GM18861 (cell line): ENCODE measurements at regions not wholly inside any gene's neighbourhood (a gene's known extent, or its start where the extent isn't known, plus 50 kb on each side); places are given as distances from the start of the nearest gene placed in this dataset.
"Not testable (repeated sequence)": the region's sequence is repeated elsewhere in the genome, so short reads cannot be mapped to it uniquely, and the experiment has no call there.

Source experiments
- ATAC-seq: cut with Tn5 transposase; IDR thresholded peaks from one replicate; pipeline ENCODE4 v1.9.1; 2021; ENCODE audit not compliant: unreplicated experiment

DNA sequence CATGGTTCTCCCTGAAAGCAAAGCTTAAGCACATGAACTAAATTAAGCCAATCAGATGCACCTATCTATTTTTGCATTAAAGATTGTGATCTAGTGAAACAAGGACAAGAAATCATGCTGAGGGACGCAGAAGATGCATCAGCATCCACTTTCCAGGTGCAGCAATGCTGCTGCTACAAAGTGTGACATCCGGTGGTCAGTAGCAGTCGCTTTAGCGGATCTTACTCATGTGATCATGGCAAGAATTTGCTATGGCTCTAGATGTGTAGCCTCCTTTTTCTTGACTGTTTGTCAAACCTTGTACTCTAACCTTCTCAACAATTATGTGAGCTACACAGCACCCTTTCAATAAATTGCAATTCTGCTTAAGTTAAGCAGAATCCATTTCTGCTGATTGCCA lies 126.8 kb upstream of the SMLR1 start:
- no peak for ATAC-seq

DNA sequence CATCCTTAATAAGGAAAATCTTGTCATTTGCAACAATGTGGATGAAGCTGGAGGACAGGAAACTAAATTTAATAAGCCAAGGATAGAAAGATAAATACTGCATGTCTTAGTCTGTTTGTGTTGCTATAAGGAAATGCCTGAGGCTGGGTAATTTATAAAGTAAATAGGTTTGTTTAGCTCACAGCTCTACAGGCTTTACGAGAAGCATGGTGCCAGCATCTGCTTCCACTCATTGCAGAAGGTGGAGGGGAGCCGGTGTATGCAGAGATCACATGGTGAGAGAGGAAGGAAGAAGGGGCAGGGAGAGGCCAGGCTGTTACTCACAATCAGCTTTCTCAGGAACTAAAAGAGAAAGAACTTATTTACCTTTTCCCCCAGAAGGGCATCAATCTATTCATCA lies 118.9 kb upstream of the SMLR1 start:
- no peak for ATAC-seq

DNA sequence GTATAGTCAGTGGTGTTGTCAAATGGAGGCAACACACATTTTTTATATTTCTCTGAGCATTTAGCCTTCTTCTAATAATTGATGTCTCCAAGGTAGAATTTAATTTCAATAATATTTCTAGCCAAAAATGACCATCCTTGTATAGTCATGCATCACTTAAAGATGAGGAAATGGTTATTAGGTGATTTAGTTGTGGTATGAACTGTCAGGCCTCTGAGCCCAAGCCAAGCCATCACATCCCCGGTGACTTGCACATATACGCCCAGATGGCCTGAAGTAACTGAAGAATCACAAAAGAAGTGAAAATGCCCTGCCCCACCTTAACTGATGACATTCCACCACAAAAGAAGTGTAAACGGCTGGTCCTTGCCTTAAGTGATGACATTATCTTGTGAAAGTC lies 115.6 kb upstream of the SMLR1 start:
- ATAC-seq = not testable (repeated sequence)

DNA sequence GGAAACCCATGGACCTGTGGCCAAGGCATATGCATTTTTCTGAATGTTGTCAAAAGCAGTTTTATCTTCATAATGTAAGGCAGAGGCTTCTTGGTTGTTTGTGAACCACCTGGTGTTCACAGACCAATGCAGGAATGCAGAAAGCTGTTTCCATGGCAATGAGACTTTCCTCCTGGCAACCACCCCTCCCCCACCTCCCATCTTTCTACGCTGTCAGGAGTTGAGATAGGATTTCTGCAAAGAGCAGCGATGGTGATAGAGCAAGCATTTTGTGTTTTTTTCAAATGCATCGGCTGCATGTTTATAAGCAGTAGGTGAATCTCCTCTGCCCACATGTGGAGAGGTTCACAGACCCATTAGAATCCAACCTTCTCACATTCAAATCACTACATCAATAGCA lies 114.1 kb upstream of the SMLR1 start:
- ATAC-seq = no peak

DNA sequence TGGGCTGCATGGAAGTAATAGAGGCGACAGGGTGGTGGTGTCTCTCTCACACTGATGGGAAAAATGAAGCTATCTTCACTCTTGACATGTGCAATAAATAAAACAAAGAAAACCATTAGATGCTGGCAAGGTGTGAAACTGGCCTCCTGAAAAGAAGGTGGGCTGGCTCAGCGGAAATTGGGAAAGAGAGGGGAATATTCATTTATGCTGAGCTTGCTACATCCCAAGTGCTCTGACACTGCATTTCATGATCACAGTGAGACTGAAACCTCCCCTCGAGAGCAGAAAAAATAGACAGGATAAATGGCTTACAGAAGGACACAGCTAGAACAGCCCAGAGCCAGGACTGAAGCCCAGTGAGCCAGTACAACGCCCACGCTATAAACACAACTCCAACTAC lies 112.1 kb upstream of the SMLR1 start:
- no peak for ATAC-seq

DNA sequence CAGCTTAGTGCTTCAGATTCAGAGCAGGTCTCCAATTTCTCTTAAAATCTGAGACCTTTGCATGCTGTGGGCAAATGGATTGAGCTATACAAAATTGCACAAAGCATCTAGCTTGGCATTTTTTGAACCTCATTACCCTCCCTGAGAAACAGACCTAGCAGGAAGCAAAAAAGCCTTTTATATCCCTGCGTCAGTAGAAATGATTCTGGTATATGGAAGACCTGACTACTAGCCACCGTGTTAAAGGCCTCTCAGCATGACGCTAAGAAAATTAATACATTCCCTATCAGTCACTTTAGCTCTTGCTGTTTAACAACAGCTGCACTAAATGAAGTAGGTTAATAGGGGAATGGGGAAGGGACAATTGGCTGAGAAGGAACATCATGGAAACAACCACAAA lies 110.7 kb upstream of the SMLR1 start:
- no peak for ATAC-seq

DNA sequence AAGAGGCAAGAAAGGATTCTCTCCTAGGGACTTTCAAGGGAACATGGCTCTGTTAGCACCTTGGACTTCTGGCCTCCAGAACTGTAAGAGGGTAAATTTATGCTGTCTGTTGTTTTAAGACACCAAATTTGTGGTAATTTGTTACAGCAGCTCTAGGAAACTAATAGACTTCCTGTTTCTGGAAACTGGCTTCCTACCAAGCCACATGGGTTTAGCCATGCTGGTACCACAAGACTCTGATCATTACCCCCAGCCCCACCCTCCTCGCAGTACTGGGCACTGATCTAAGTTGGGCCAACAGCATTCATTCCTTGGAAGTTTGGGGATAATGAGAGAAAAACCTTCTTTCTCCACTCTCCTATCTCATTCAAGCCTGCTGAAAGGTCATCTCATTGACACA lies 109.5 kb upstream of the SMLR1 start:
- no peak for ATAC-seq

DNA sequence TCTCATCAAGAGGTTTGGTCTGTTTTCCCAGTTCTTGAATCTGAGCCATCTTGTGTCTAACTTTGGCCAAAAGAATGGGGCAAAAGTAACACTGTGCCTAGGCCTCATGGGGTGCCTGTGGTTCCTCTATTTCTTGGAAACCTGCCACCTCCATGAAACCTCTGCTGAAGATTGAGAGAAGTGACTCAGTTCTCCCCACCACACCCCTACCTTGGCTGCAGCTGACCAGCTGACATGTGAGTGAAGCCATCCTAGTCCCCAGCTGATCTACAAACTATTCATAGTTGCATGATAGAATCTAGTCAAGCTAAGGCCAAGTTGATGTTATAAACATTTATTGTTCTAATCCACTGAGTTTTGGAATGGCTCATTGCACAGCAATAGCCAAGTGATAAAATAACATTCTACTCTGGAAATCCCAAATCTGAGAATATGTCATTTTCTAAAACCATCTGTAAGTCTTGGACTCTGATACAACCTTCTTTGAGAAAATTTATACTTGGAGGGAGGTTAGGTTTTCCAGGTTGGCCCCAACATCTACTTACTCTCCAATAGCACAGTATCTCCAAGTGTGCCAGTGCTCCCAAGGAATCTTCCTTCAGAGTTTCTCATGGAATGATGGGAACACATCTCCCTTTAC lies 107.0 kb upstream of the SMLR1 start:
- no peak for ATAC-seq

DNA sequence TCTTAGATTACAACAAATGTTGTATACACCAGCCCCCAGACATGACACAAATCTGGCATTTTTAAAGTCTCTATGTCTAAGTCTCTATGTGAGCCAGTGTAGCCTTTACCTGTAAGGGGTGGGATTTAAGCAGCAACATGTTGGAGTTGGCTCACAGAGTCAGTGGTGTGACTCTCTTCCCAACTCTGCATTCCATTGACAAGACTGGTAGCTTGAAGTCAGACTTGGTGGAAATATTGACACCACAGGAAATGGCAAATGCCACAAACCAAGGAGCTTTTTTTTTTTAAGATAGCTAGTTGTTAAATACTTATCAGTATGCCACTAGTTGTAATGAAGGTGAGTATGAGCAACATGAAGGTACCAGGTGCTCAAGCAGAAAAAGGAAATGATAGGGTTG lies 103.1 kb upstream of the SMLR1 start:
- no peak for ATAC-seq

DNA sequence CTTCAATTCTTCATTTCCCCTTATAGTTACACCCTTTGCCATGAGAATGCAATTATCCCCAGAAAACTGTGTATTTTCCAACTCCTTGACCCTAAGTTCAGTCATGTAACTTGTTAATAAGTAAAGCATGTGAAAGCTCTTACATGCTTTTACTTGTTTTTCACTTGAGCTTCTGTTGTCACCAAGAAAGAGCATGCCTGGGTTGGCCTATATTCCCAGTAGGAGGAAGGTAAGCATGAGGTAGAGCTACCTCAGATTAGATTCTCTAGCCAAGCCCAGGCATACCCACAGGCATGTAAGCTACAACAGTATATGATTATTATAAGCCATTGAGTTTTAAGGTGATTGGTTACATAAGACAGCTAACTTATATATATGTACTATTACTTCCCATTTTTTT lies 101.7 kb upstream of the SMLR1 start:
- ATAC-seq = no peak

DNA sequence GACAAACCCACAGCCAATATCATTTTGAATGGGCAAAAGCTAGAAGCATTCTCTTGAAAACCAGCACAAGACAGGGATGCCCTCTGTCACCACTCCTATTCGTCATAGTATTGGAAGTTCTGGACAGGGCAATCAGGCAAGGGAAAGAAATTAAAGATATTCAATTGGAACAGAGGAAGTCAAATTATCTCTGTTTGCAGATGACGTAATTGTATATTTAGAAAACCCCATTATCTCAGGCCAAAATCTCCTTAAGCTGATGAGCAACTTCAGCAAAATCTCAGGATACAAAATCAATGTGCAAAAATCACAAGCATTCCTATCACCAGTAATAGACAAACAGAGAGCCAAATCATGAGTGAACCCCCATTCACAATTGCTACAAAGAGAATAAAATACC lies 99.1 kb upstream of the SMLR1 start:
- not testable (repeated sequence) for ATAC-seq

DNA sequence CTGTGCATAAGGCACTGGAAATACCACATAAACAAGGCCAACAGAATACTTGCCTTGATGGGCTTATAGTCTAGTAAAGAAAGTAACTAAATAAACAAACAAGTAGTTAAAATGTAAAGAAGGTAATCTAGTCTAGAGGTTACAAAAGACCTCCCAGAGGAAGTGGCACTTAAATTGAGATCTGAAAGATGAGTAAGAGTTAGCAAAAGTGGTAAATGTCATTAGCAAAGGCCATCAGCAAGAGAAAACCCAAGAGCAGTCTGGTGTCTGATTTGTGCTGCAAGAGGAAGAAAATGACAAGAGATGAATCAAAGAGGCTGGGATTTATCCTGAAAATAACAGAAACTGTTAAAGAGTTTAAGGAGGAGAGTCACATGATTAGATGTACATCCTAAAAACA lies 96.6 kb upstream of the SMLR1 start:
- ATAC-seq = no peak

DNA sequence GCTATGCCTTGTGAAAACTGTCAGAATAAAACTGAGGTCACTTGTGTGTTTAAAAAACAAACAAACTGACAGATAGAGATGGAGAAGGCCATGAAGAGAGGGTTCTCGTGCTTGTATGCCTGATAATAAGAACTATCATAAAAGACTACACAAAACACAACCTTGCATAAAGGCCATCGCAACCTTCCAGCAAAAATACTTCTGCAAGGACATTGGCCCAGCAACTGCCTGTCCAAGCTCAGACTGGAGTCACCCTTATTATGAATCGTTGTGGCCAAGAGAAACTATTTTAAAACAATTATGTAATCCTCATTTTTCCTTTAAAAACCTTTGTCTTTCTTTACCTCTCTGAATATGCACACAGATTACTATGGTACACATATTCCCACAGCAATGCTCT lies 93.0 kb upstream of the SMLR1 start:
- no peak for ATAC-seq

DNA sequence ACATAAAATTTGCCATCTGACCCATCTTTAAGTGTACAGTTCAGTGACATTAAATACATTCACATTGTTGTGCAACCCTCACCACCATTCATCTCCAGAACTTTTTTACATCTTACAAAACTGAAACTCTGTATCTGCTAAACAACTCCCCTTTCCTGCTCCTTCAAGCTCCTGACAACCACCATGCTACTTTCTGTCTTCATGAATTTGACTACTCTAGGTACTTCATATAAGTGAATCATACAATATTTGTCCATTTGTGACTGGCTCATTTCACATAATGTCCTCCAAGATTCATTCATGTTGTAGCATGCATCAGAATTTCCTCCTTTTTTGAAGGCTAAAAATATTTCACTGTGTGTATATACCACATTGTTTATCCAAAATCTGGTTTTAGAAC lies 86.9 kb upstream of the SMLR1 start:
- ATAC-seq = no peak

DNA sequence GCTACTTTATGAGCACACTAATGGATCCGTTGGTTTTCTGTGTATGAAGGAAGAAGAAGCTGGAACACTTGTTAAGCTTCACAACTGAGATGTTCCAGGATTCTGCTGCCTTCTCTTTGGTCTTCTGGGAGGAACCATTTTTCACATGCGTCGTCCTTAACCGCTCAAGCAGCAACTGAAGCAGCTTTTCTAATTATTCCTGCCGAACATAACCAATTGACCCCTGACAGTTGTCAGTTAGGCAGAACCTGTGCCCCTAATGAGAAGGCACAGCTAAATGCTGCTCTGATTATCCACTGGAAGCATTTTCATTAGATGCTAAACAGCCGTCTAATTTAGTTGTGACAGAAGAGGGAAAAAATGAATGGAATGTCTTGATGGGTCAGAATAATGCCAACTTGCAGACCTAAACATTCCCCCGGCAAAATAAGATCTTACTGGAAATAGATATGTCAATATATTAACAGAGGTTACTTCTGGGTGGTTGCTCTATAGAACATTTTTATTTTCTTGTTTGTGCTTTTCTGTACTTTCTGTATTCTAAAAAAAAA lies 85.0 kb upstream of the SMLR1 start:
- no peak for ATAC-seq

DNA sequence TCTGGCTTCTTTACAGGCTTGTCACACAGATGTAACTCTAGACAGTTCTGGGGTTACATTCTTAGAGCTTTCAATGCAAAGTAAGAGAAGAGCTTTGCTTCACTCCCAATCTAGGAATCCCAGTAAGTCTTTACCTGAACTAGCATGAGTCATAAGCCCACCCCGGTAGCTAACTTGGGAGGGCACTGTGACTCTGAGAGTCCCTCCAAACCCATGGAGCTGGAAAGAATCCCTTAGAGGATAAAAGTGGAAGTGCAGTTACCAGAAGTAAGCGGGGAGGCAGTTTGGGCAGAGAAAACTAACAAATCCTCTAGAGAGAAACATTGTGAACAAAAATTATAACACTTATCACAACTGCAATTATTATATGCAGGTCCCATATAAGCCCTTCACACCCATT lies 84.0 kb upstream of the SMLR1 start:
- ATAC-seq = no peak

DNA sequence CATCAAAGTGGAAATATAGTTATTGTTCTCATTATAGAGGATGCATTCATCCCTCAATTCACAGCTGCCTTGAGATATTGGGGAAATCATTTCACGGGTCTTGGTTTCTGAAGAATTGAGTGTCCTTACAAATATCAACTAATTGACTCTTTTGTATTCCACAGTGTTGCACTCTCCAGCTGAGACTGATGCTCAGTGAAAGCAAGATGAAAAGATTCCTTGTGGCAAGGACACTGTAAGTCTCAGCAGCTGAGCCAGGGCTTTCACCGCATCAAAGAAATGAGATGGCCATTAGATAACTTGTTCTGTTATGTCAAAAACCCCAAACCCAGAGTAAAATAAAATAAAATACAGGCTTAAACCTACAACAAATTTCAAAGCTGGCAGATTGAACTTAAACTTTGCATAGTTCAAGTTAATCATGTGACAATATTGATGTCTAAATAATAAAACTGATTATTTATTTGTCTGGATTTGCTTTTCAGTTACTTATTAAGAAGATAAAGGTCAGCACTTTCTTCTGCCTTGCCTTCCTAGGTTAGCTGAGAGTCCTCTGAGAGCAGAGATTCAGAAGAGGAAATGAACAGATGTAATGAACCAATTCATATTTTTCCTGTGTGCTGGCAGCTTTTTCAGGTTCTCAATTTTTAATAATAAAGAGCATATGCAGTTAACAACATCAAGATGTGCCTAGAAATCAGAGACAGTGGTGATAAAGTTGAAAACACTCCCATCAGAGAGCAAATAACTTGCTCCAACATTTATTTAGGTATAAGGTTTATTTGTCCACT lies 82.4 kb upstream of the SMLR1 start:
- no peak for ATAC-seq

DNA sequence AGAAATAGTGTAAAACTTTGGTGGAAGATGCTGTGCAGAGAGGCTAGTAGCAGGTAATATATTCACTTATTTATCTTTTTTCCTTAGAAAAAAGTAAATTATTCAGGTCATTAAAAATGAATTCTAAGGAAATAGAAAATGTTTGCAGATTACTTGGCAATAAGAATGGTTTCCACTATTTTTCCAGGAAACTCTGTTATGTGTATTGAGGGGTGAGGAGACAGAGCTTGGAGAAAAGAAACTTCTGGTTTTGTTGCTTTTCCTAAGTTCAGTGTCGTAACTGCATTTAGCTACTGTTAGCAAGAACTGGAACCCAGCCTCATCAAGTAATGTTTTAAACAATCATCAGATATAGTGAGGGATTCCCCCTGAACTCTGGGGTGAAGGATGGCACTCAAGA lies 79.2 kb upstream of the SMLR1 start:
- ATAC-seq = no peak

DNA sequence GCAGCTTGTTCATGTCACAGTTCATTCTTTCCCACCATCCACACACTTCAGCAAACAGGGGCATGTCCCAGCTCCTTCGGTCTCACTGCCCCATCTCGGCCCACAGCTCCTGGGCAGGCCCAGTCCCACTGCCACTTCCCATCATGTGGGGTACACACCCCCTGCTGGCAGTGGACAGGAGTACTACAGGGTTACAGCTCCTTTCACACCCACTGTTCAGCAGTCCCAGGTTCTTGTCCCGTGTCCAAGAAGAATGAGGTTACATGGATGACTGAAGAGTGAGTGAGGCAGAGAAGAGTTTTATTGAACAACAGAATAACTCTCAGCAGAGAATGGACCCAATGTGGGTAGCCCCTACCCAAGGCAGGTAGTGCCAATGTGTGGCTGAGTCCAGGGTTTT lies 77.8 kb upstream of the SMLR1 start:
- no peak for ATAC-seq

DNA sequence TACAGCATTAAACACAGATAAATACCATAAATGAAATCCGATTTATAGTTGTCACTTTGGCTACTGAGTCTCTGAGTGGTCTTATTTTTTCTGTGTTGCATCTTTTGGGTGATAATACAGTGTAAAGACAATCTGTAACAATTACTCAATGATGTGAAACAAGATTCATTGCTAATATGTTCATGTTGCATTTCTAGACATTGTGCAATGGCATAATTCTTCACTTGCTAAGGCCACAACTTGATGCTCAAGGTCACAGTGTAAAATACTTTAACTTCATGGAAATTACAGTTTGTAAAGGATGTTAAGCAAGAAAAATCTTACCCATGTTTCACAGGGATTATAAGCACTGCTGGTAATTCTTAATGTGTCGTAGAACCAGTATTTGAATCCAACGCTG lies 74.9 kb upstream of the SMLR1 start:
- no peak for ATAC-seq

DNA sequence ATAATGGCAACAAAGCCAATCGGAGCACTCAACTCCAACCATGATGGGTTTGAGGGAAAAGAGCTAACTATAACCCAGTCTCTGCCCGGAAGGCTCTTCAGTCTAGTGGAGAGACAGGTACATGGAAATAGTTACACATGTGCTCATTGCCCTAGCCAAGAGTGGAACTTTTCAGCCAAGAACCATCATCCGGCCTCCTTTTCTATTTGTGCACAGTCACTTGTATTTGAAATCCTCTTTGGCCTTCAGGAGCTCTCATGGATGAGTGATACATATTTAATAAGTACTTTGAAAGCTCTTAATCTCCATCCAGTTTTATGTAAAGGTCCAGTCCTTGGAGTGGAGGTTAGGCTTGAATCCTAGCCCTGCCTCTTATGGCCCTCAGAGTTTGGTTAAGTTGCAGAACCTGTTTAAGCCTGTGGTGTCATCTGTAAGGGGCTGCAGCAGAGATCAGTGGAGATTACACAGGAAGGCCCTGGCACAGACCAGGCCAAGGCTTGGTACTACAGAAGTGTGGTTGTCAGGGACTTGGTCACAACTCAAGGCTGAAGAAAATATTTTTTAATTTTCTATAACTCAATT lies 72.3 kb upstream of the SMLR1 start:
- no peak for ATAC-seq

DNA sequence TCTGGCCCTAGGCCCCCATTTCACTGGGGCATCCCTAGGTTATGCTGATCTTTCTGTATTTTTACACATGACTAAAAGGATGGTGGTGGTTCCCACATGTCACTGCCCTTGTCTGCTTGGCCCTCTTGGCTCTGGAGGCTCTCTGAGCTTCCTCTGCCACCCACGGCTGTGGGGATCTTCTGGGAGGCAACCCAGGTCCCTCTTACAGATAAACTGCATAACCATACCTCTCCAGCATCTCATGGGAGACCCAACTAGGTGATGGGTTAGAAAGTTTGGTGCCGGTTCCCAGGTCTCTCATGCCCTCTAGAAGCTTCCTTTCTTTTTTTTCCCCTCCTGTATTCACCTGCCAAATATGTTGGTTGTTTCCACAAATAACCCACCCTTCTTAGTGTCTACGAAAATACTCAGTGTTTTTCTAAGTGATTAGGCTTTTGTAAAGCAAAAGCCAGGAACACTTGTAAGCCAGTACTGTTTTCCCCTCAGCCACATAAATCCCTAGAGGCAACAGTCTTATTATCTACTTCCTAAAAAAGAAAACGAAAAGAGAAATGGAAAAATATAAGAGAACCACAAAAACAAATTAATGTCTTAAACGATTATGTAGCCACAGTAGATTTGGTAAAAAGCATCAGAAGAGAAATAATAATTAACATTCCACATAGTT lies 71.7 kb upstream of the SMLR1 start:
- ATAC-seq = no peak
